HepG2 (cell line): ENCODE measurements at regions not wholly inside any gene's neighbourhood (a gene's known extent, or its start where the extent isn't known, plus 50 kb on each side); places are given as distances from the start of the nearest gene placed in this dataset.
A peak's percentile ranks its signal among the peaks of the same experiment; 100 is the strongest.

Experiments used
- ATAC-seq: fragments of 200-7000 bp; cut with Tn5 transposase; 3 replicates; pipeline ENCODE4 v1.9.1; 2020; ENCODE audit warnings: mild to moderate bottlenecking, moderate library complexity
- BruUV-seq: library from RNA; stranded (reverse); fragments of 400-500 nt; replicated peaks from 2 replicates; lab custom pipeline; 2021; lab: Mats Ljungman, UMichigan
- CTCF ChIA-PET: fragments of 300-600 bp; formaldehyde crosslinking; extraction: SDS; loops from one replicate; lab custom pipeline; 2021; ENCODE audit warnings: low total read pairs, inconsistent platforms, low intra/inter-chr PET ratio; lab: Yijun Ruan, JAX
- POLR2A ChIA-PET: fragments of 350-600 bp; sonication (Branson Sonifier 250); formaldehyde crosslinking; loops from one replicate; lab custom pipeline; 2020; ENCODE audit warnings: antibody characterized with exemption, inconsistent platforms; lab: Yijun Ruan, JAX
- DNase-seq: peaks from one replicate; pipeline ENCODE4 v3.0.0-alpha.2; 2015; ENCODE audit warnings: low spot score
- FAIRE-seq: peaks from 3 replicates; lab custom pipeline; 2011; peaks lifted over from hg19 to GRCh38; lab: Jason Lieb, UNC
- H2AFZ ChIP-seq: one replicate; pipeline ENCODE4 v1.6.1; 2011; ENCODE audit warnings: low read length, inconsistent platforms
- H3K27ac ChIP-seq: fragments of 300-600 bp; 3 replicates; pipeline ENCODE4 v1.8.0; 2011; ENCODE audit warnings: mixed run types, mild to moderate bottlenecking, mixed read lengths, low read length, inconsistent platforms; ENCODE audit not compliant: insufficient read depth; ENCODE audit errors: extremely low read length
- H3K27me3 ChIP-seq, 2 experiments: fragments of 200-600 bp in 1 of 2; 2 replicates in 1 of 2; 3 replicates in 1 of 2; pipeline versions ENCODE4 v1.6.0 to v1.8.0; 2011; ENCODE audit warnings: low read length in 2 of 2, mild to moderate bottlenecking in 2 of 2, moderate library complexity in 2 of 2, inconsistent platforms in 1 of 2; ENCODE audit not compliant: insufficient read depth in 2 of 2, control insufficient read depth in 1 of 2
- H3K36me3 ChIP-seq, 2 experiments: fragments of 200-600 bp in 1 of 2; replicated peaks in 1 of 2; 2 replicates in 1 of 2; 3 replicates in 1 of 2; pipeline versions ENCODE4 v1.5.1 to v1.8.0; 2011; ENCODE audit warnings: low read length in 2 of 2, inconsistent platforms in 1 of 2; ENCODE audit not compliant: insufficient read depth in 2 of 2, control insufficient read depth in 1 of 2
- H3K4me1 ChIP-seq: 2 replicates; pipeline ENCODE4 v1.5.1; 2012; ENCODE audit warnings: low read length, inconsistent platforms; ENCODE audit not compliant: insufficient read depth
- H3K4me2 ChIP-seq: 2 replicates; pipeline ENCODE4 v1.6.0; 2011; ENCODE audit warnings: low read depth, low read length, inconsistent platforms
- H3K4me3 ChIP-seq, 3 experiments: fragments of 200-600 bp in 1 of 3; sonication (generic), shearing (Covaris generic) in 1 of 3; replicated peaks in 1 of 3; 2 replicates each; pipeline ENCODE4 v1.5.1; 2011 to 2016; ENCODE audit warnings: low read length in 3 of 3, inconsistent platforms in 2 of 3, low read depth in 2 of 3, mild to moderate bottlenecking in 2 of 3, control low read depth in 1 of 3, mixed read lengths in 1 of 3; ENCODE audit not compliant: insufficient read depth in 1 of 3
- H3K79me2 ChIP-seq: one replicate; pipeline ENCODE4 v1.6.1; 2011; ENCODE audit warnings: low read length, inconsistent platforms; ENCODE audit not compliant: insufficient read depth
- H3K9ac ChIP-seq: 2 replicates; pipeline ENCODE4 v1.6.0; 2011; ENCODE audit warnings: mild to moderate bottlenecking, low read depth, low read length, inconsistent platforms; ENCODE audit not compliant: insufficient read depth
- H3K9me3 ChIP-seq: 2 replicates; pipeline ENCODE4 v1.5.1; 2012; ENCODE audit warnings: mild to moderate bottlenecking, low read length
- H4K20me1 ChIP-seq: 2 replicates; pipeline ENCODE4 v1.6.0; 2011; ENCODE audit warnings: inconsistent platforms, mild to moderate bottlenecking, low read length, moderate library complexity; ENCODE audit not compliant: insufficient read depth
- AKAP8 ChIP-seq: sonication (generic); formaldehyde crosslinking; IDR thresholded peaks from 2 replicates; pipeline ENCODE4 v1.5.1; 2020; ENCODE audit warnings: mild to moderate bottlenecking, missing genetic modification reagents
- BHLHE40 ChIP-seq: IDR thresholded peaks from 2 replicates; pipeline ENCODE4 v1.6.1; 2011; ENCODE audit warnings: low read length, improper control_type of control experiment
- ELF3 ChIP-seq: IDR thresholded peaks from 2 replicates; pipeline ENCODE4 v1.6.1; 2016; ENCODE audit warnings: missing genetic modification reagents, missing compliant biosample characterization
- FOSL2 ChIP-seq: sonication (generic); formaldehyde crosslinking; IDR thresholded peaks from 2 replicates; pipeline ENCODE4 v1.4.0; 2020; ENCODE audit warnings: missing genetic modification reagents
- HIVEP1 ChIP-seq: sonication (generic); formaldehyde crosslinking; IDR thresholded peaks from 2 replicates; pipeline ENCODE4 v1.4.0; 2020; ENCODE audit warnings: mild to moderate bottlenecking, missing genetic modification reagents
- HMG20A ChIP-seq: IDR thresholded peaks from 2 replicates; pipeline ENCODE4 v1.6.1; 2016; ENCODE audit warnings: borderline replicate concordance
- KAT7 ChIP-seq: IDR thresholded peaks from 2 replicates; pipeline ENCODE4 v1.6.1; 2018; ENCODE audit warnings: borderline replicate concordance, missing compliant biosample characterization
- NR2F1 ChIP-seq, 2 experiments: fragments of 450-650 bp in 1 of 2; formaldehyde crosslinking in 1 of 2; IDR thresholded peaks; 2 replicates each; pipeline versions ENCODE4 v1.5.0 to v1.6.1; 2016 to 2020; ENCODE audit warnings: mild to moderate bottlenecking in 1 of 2, missing compliant biosample characterization in 1 of 2, missing genetic modification reagents in 1 of 2, moderate library complexity in 1 of 2
- PAX8 ChIP-seq: sonication (generic); formaldehyde crosslinking; IDR thresholded peaks from 2 replicates; pipeline ENCODE4 v1.8.0; 2022; ENCODE audit warnings: mild to moderate bottlenecking, missing genetic modification reagents, borderline replicate concordance
- RAD51 ChIP-seq: fragments of 450-650 bp; IDR thresholded peaks from 2 replicates; pipeline ENCODE4 v1.6.1; 2016; ENCODE audit warnings: borderline replicate concordance
- SRSF9 ChIP-seq: fragments of 200-400 bp; formaldehyde crosslinking; IDR thresholded peaks from 2 replicates; pipeline ENCODE4 v1.6.1; 2018; ENCODE audit warnings: borderline replicate concordance, mild to moderate bottlenecking, low read depth, low read length; ENCODE audit not compliant: insufficient read depth, poor library complexity, severe bottlenecking
- ZFX ChIP-seq: sonication (generic); formaldehyde crosslinking; IDR thresholded peaks from 2 replicates; pipeline ENCODE4 v1.4.0; 2020; ENCODE audit warnings: mild to moderate bottlenecking, low read depth, missing genetic modification reagents, moderate library complexity
- ZMYM3 ChIP-seq: sonication (generic); formaldehyde crosslinking; IDR thresholded peaks from 2 replicates; pipeline ENCODE4 v1.5.1; 2020; ENCODE audit warnings: mild to moderate bottlenecking, missing genetic modification reagents
- ZNF101 ChIP-seq: sonication (generic); formaldehyde crosslinking; IDR thresholded peaks from 2 replicates; pipeline ENCODE4 v1.4.0; 2020; ENCODE audit warnings: mild to moderate bottlenecking, low read depth, missing genetic modification reagents, borderline replicate concordance
- ZNF331 ChIP-seq: sonication (generic); formaldehyde crosslinking; IDR thresholded peaks from 2 replicates; pipeline ENCODE4 v1.4.0; 2020; ENCODE audit warnings: missing genetic modification reagents
- ZNF660 ChIP-seq: sonication (generic); formaldehyde crosslinking; IDR thresholded peaks from 2 replicates; pipeline ENCODE4 v1.5.1; 2020; ENCODE audit warnings: mild to moderate bottlenecking, low read depth, missing genetic modification reagents, borderline replicate concordance
- ZNF850 ChIP-seq: sonication (generic); formaldehyde crosslinking; conservative IDR thresholded peaks from 2 replicates; pipeline ENCODE4 v1.9.0; 2021; ENCODE audit warnings: mild to moderate bottlenecking, missing genetic modification reagents
- WGBS: methylation state at CpG from one replicate; pipeline ENCODE4 v1.1.6; 2017; ENCODE audit warnings: low lambda C conversion rate; 5-methylcytosine and 5-hydroxymethylcytosine counted together
- in situ Hi-C: cut with HindIII; loops from 2 replicates; pipeline ENCODE4 v1.10.0; 2017; ENCODE audit warnings: low pct_unique_long_range_greater_than_20kb; ENCODE audit not compliant: extremely low pct_ligation_motif_present
- intact Hi-C: fragments of 100-400 bp; cut with micrococcal nuclease; formaldehyde crosslinking; loops from one replicate; pipeline ENCODE4 v1.10.0; 2022; ENCODE audit not compliant: unreplicated experiment
- TF ChIP-seq, protein P1 (sequence below): sonication (generic); formaldehyde crosslinking; IDR thresholded peaks from 2 replicates; pipeline ENCODE4 v1.4.0; 2020; ENCODE audit warnings: missing genetic modification reagents, mild to moderate bottlenecking, borderline replicate concordance

DNA sequence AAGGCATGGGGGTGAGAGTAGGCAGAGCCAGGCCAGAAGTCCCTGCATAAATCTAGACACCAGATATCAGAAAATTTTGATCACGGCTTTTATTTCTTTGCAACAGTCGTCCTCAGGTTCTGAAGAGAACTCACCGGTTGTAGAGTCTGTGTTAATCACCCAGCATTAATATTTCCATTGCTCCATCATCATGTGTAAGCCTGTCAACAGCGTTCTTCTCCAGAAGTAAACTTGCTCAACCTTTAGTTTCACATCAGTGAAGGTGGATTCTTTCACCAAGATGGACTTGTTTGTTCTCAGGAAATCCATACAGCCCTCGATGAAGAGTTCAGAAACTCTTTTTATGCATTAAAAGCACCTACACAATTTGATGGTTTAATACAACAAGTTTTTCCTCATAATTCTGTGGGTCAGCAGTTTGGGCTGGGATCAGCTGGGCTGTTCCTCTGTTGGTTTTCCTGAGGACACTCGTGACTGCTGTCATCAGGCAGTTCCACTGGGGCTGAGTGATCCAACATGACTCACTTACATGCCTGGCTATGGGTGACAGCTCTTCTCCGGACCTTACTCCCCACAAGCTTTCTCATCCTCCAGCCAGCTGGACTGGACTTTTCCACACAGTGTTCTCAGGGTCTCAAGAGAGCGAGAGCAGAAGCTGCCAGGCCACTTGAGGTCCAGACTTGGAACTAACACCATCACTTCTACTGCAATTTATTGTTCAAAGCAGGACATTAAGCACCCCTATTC lies 303.4 kb downstream of the ZNF621 start:
- ATAC-seq, result peak; percentile 57; the same call in 2 of the 3 replicates
- in situ Hi-C loops (no loop called here), intact Hi-C loops (no loop called here)
- FAIRE-seq, result peak; percentile 18
- Histone ChIP-seq H3K27ac (no peak overlapping the region), H3K4me3 (no peak overlapping the region; a peak in 1 of 6 replicates), H3K9ac (no peak overlapping the region), H3K4me2 (peak overlapping the region; percentile 28), H4K20me1 (no peaks in the 10 kb centered on the region), H3K9me3 (no peaks in the 10 kb centered on the region), H3K27me3 (no peaks in the 10 kb centered on the region; a peak in 1 of 5 replicates), H3K79me2 (no peaks in the 10 kb centered on the region), H3K4me1 (peaks cover 37% of the 10 kb centered on the region), H2AFZ (peak overlapping the region; percentile 12), H3K36me3 (no peaks in the 10 kb centered on the region)
- POLR2A ChIA-PET, result no interaction called here
- no TSS peak for BruUV-seq
- TF ChIP-seq ZNF850 (CRISPR knock-in tag) (no peak), AKAP8 (CRISPR knock-in tag) (no peak), BHLHE40 (0 out of 2 replicates have a peak, but pooled peaks have one; percentile 19), ZNF331 (peak; percentile 36; the same call in 1 of the 2 replicates), FOSL2 (peak; percentile 42; the same call in 1 of the 2 replicates), ZMYM3 (CRISPR knock-in tag) (no peak), ZFX (CRISPR knock-in tag) (no peak), KAT7 (CRISPR knock-in tag) (no peak), ZNF101 (CRISPR knock-in tag) (no peak), HIVEP1 (CRISPR knock-in tag) (no peak), RAD51 (no peak), SRSF9 (no peak), PAX8 (CRISPR knock-in tag) (no peak), HMG20A (no peak), ELF3 (CRISPR knock-in tag) (no peak), NR2F1 (CRISPR knock-in tag; IDR thresholded peaks at IDR 0.05) (no peak), ZNF660 (CRISPR knock-in tag) (no peak)
- TF ChIP-seq, protein P1, sequence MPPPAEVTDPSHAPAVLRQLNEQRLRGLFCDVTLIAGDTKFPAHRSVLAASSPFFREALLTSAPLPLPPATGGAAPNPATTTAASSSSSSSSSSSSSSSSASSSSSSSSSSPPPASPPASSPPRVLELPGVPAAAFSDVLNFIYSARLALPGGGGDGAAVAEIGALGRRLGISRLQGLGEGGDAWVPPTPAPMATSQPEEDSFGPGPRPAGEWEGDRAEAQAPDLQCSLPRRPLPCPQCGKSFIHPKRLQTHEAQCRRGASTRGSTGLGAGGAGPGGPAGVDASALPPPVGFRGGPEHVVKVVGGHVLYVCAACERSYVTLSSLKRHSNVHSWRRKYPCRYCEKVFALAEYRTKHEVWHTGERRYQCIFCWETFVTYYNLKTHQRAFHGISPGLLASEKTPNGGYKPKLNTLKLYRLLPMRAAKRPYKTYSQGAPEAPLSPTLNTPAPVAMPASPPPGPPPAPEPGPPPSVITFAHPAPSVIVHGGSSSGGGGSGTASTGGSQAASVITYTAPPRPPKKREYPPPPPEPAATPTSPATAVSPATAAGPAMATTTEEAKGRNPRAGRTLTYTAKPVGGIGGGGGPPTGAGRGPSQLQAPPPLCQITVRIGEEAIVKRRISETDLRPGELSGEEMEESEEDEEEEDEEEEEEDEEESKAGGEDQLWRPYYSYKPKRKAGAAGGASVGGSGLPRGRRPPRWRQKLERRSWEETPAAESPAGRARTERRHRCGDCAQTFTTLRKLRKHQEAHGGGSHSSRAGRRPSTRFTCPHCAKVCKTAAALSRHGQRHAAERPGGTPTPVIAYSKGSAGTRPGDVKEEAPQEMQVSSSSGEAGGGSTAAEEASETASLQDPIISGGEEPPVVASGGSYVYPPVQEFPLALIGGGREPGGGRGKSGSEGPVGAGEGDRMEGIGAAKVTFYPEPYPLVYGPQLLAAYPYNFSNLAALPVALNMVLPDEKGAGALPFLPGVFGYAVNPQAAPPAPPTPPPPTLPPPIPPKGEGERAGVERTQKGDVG (CRISPR knock-in tag), result no peak
- DNase-seq, result no peak
- CTCF ChIA-PET, result no interaction called here
- WGBS, result 42% methylated on average over 8 of the region's 8 CpGs
